DMS 273 (cell line): ENCODE measurements at regions not wholly inside any gene's neighbourhood (a gene's known extent, or its start where the extent isn't known, plus 50 kb on each side); places are given as distances from the start of the nearest gene placed in this dataset.

Experiments used
- DNase-seq: peaks from one replicate; lab custom pipeline; 2025; ENCODE audit not compliant: unreplicated experiment; lab: John Stamatoyannopoulos, UW

DNA sequence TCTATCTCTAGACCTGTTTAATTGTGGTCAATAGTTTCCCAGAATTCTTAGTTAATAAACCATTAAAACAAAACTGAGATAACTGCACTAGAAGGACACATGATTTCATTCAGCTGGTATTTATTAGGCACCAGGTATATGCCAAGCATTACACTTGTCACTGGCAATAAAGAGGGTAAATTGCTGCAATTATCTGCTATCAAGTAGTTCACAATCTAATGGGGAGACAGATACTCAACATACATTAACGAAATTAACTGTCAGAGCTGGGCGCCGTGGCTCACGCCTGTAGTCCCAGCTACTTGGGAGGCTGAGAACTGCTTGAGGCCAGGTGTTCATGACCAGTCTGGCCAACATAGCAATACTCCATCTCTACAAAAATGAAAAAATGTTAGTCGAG lies 71.7 kb upstream of the WIPF1 start:
- DNase-seq: no peak

DNA sequence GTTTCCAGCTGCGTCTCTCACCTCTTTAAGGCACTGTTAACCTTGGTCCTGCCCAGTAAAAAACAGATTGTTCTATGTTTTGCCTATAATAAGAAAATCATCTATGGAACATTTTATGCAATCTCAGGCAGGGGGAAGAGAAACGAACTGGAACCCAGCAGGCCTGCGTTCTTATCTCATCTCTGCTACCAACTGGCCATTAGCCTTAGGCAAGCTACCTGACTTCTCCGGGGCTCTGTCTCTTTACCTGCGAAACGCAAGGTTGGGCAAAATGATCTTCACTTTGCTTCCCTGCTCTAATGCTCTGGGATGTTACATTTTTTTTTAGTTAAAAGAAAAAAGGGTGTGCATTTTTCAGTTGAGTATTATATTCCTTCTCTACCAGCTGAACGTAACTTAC lies 70.5 kb upstream of the WIPF1 start:
- no peak for DNase-seq

DNA sequence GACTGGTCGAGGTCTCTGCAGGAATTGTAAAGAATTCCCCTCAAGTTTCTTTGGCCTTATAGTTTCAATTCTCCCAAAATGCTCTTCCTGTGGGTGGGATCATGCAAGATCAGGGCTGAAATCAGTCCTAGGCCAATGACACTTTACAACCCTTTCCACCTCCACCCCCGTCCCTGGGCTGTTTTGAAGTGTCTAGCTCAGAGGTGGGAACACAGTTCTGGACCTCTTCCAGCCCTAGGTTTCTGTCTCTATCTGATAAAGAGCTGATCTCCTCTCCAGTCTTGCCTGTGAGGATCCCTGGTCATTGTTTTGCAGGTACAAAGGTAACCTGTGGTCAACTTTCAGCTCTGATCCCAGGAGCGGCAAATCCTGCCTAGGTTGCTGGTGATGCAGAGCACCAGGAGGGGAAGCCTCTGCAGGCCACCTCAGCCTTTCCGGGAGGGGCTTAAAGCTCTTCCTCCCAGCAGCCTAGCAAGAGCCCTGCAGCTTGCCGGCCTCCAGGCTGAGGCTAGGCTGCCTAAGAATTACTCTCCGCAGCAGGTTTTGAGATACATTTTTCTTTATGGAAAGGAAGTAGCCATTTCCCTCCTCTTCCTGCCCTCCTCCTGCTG lies 69.8 kb upstream of the WIPF1 start:
- DNase-seq: no peak

DNA sequence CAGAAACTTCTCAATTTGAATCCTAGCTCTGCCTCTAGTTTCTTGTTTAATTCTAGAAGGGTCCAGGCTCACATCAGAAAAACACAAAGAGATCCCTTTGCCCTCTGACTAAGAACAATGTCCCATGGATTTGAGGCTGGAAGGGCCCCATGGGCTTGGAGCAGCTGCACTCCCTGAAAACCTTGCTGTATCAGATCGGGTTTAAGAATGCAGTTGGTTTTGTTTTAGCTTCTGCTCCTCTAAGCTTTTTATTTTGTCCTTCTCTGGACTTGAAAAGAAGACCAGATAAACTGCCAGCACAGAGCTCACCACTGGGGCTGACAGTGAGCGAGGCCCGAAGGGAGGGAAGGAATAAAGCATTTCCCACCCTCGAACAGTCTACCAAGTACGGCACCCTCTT lies 69.2 kb upstream of the WIPF1 start:
- DNase-seq: no peak

DNA sequence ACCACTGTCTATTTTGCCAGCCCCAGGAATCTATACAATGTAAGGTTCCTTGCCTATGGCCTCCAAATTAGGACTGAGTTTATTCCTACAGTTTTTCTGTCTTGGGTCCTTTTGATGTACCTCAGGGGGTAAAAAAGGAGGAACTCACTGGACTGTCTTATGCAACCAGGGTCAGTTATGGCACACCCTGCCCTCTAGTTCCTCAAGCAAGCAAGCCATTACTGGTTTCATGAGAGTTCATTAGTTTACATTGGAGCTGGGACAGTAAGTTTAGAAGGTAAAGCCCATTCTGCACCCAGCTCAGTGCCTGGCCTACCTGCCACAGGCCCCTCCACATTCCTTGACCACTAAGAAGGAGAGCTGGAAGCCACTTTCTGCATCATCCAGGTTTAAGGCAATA lies 68.7 kb upstream of the WIPF1 start:
- no peak for DNase-seq

DNA sequence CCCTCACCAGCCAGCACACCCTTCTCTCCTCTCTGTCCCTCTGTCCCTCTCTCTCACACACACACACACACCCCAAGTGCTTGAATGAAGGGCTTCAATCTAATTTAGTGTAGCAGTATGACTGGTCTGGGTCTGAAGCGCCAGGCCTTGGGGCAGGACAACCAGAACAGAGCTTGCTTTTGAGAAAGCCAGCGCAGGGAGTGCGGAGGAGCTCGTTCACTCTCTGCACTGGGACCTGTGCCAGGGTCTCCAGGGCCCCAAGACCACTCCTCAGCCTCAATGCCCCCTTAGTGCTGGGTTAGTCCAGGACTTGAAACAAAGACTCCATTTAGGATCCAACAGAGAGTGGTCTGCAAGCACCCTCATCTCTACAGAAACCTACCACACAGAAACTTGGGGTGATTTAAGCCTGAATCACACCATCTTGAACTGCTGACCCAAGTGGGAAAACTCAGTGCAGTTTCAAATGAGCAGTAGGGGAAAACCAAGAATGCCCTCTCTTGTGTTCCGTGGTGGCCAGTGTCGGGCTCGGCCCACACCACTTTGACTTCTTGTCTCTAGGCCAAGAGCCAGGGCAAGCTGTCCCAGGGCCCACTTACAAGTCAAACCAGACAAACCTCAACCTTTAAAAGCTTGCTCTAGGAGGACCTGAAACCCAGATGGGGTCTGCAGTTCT lies 66.6 kb upstream of the WIPF1 start:
- DNase-seq: no peak

DNA sequence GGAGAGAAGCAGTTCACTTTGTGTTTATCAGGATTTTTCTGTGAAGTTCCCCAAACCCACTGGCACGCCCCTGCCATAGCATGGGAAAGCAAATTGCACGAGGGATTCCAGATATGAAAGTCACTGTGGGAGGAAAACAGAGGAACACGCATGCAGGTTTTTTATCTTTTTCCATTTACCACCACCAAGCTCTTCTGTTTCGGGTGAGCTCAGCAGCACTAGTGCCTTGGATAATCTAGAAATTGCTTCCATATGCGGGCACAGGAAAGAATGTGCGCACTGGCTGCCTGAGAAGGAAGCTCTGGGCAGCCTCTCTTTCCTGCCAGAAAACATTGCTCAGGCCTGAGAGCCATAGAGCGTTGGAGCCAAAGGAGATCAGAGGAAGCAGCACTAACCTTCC lies 65.9 kb upstream of the WIPF1 start:
- no peak for DNase-seq

DNA sequence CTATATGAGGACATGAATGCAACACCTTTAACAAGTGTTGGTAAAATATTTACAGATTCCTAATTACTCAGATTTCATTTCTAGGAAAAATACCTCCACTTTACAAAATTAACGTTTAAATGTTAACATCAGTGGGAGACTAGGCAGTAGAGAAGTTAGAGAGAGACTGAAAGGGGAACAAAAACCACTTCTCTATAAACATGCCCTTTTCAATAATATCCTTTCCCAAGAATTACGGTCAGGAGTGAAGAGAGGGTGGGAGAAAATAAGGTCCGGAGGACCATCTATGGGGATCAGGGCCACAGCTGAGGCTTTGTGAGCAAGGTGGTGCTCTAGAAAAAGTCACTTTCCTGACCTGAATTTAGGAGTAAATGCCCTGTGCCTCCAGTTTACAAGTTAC lies 65.3 kb upstream of the WIPF1 start:
- DNase-seq: no peak

DNA sequence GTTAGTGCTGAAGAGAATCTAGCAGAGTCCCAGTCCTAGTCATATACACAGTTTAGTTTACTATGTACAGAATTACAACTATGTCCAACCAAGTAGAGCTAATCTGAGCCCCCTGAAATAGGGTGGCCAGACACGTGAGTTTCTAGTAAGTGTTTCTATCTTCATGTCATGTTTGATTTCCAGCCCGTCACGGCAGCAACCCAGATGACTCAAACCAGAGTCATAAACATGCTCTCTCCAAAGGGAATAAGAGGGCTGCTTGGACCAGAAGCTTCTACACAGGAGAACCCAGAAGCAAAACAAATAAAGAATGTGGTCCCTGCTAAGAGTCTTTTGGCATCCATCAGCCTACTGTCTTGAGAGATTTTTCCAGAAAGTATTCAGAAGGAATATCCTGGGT lies 64.9 kb upstream of the WIPF1 start:
- DNase-seq: no peak

DNA sequence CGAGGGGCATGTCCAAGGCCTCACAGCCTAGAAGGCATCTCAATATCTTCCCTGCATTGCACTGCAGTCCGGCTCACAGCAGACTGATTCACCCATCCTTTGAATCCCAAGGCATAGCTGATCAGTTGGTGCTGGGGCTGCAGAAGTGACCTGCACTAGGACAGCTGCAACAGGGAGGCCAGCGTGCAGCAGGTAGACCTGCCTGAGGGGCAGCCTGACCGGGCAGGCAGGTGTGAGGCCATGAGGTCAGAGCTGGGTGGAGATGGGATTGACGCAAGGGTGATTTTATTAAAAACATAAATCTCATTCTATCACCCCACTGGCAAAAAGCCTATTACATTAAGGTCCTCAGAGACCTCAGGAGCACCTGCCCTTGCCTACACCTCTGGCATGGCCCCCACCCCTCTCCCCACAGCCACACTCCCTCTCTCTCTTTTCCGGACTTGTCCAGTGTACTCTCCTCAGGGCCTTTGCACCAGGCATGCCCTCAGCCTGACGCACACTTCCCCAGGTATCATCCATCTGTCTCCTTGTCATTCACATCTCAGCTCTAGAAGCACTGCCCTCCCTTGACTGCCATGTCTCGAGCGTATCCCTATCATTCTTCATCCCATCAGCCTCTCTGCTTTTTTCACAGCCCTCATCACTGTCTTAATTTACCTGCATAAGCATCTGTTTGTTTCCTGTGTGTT lies 63.5 kb upstream of the WIPF1 start:
- DNase-seq: no peak

DNA sequence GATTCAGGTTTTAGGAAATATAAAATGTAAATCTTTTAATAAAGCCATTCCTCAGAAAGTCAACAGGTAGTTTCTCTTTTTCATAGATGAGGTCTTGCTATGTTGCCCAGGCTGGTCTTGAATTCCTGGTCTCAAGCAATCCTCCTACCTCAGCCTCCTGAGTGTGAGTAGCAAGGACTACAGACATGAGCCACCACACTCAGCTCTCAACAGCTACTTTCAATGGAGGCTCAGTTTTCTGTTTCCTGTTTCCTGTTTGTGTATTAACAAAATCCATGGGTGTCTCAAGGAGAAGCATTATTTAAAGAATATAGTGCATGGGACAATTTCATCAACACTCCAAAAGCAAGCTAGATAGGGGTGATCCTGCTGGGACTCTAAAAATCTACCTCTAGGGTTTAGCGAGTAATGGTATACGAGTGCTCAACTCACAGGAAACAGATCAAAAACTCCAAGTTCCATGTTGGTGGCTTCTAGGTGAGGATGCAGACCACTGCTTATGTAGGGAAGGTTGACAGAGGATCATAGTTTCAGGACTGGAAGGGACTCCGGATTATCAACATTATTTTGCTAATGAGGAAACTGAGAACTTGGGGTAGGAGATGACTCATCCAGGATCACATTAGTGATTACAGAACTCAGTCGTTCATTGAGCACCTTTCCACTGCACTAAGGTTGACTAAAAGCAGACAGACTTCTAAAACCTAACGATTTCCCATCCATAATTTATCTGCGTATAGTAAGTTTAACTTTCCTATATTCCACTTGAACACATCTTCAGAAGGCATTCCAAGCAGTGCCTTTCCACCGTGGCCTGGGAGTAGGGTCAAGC lies 61.7 kb upstream of the WIPF1 start:
- no peak for DNase-seq

DNA sequence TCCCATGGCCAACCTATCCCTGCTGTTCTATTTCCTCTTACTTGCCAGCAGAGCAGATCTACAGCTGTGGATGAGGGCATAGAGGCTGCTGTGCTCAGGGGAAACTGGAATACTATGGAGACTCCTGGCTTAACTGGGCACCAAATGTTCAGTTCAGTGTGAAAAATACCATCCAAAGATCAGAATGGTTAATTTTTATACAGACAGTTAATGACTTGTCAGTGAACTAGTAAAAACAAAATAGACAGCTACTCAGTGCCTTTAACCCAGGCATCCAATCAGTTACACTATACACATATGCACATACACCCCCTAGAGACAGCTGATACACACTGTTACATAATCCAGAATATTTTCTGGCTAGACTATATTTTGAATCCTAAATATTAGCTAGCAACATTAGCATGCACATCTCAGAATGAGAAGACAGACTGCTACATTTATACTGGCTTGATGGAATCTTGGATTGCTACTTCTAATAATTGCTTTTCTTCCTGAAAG lies 59.1 kb upstream of the WIPF1 start:
- DNase-seq: no peak

DNA sequence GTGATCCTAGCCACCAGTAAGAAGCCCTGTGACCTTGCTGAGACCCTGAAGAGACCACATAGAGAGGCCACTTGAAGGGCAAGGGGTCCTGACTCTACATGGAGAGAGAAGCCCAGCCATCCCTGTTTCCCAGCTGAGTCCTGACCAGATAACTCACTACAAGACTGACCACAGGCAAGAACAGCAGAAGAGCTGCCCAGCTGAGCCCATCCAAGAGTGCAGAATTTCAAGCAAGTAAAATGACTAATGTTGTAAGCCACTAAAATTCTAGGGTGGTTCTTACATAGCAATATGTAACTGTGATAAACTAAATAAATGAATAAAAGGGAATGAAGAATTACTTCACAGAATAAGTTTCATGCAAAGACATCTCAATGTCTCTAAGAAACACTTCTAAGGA lies 58.4 kb upstream of the WIPF1 start:
- no peak for DNase-seq

DNA sequence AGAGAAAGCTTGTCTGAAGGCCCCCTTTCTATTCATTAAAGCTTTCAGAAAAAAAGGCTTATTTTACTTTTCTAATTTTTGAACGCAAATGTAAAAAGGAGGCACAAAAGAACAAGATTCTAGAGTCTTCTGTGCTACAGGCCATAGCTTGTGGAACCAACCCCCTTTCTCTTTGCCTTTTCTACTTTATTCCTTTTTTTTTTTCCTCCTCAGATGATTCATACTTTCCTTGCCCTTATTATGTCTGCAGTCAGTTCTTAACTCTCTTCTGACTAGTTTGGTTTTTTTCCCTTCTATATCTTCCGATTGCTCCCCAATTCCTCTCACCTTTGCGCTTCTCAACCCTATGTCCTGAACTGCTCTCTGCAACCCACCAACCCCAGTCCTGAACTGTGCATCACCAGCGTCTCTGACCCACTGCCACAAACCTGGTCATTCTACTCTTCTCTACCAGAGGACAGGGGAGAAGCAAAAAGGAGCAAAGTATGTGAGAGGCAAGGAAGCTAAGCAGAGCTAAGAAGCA lies 56.9 kb upstream of the WIPF1 start:
- no peak for DNase-seq

DNA sequence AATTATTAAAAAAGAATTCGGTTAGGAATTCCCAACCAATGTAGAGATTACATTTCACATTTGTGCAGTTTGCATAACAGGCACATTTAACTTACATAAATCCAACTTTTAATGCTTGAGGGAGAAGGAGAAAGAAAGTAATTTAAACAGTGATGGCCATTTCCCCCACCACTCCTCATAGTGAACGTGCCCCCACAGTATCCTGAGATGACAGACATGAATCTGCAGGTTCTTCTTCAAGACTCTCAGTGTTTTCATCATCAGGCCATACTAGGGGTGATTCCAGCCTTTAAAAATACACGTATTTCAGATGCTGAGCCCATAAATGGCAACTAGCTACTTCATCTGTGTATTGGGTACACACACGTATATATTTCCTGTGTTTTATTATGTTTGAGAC lies 51.3 kb upstream of the WIPF1 start:
- no peak for DNase-seq
